Testis (tissue), 2 donors: ENCODE measurements at regions not wholly inside any gene's neighbourhood (a gene's known extent, or its start where the extent isn't known, plus 50 kb on each side); places are given as distances from the start of the nearest gene placed in this dataset.

Source experiments
- DNase-seq: peaks from one replicate; pipeline ENCODE4 v3.0.0-alpha.2; 2019
- H3K27ac ChIP-seq, 2 donors: fragments of 200-600 bp; sonication (generic); one replicate each; pipeline ENCODE4 v1.5.1; 2019
- H3K27me3 ChIP-seq: fragments of 200-600 bp; sonication (generic); one replicate; pipeline ENCODE4 v1.5.1; 2019
- H3K36me3 ChIP-seq: fragments of 200-600 bp; sonication (generic); one replicate; pipeline ENCODE4 v1.5.1; 2017; ENCODE audit warnings: low read depth; ENCODE audit errors: missing control alignments
- H3K4me1 ChIP-seq: fragments of 200-600 bp; sonication (generic); one replicate; pipeline ENCODE4 v1.5.1; 2019
- H3K4me3 ChIP-seq, 2 donors: fragments of 200-600 bp; sonication (generic); one replicate each; pipeline ENCODE4 v1.5.1; 2017 to 2019
- H3K9me3 ChIP-seq: fragments of 200-600 bp; sonication (generic); one replicate; pipeline ENCODE4 v1.5.1; 2017
- CTCF ChIP-seq, 3 experiments: fragments of 450-650 bp in 2 of 3; fragments of 200-600 bp in 1 of 3; sonication (generic) in 1 of 3; IDR thresholded peaks; one replicate each; pipeline ENCODE4 v1.5.1; 2016 to 2019; ENCODE audit warnings: antibody characterized with exemption in 3 of 3, mild to moderate bottlenecking in 2 of 3, moderate library complexity in 1 of 3
- POLR2A ChIP-seq: fragments of 450-650 bp; IDR thresholded peaks from one replicate; pipeline ENCODE4 v1.6.1; 2017; ENCODE audit warnings: antibody characterized with exemption, mild to moderate bottlenecking, moderate library complexity
- WGBS, 2 donors: methylation state at CpG; one replicate each; pipeline ENCODE4 v1.1.5; 2018; 5-methylcytosine and 5-hydroxymethylcytosine counted together
- intact Hi-C: fragments of 100-400 bp; cut with DNase I; formaldehyde crosslinking; loops from one replicate; pipeline ENCODE4 v1.15.1; 2023; ENCODE audit warnings: low total_unique reads

DNA sequence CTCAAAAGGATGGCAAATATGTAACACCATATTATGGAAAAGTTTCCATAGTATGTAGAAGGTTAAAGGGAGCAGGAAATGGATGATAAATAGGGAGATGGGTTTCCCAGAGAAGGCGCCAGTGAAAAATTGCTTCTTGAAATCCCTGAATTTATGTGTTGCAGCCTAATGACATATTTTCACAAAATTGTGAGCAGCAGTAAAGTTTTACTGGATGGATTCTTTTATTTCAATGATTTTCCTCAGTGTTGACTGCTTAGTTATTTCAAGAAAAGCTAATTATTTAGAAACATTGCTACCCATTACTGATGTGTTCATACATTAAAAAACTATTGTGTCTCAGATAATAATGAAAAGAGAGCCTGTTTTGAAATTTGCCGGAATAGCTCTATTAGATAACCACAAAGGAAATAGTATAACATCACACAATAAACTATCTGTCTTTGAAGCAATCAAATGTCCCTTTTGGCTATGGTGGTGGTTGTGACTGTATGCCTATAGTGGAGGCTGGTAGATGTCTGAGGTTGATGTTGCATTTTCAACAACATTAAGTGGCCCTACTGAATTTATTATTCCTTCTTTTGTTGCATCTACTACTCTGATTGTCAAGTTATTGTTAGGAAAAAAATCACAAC is 169.9 kb upstream of the HAND2 start:
- Histone ChIP-seq H3K4me1 (no peaks in the 10 kb centered on the region), H3K4me3 (no peak overlapping the region), H3K9me3 (no peaks in the 10 kb centered on the region), H3K27me3 (no peaks in the 10 kb centered on the region), H3K36me3 (no peaks in the 10 kb centered on the region), H3K27ac (no peak overlapping the region)
- no peak for DNase-seq
- intact Hi-C loops = no loop called here
- TF ChIP-seq CTCF (IDR thresholded peaks at IDR 0.05) (no peak), POLR2A (no peak)
- WGBS, 2 donors = 74 to 81% methylated on average over 2 of the region's 2 CpGs

DNA sequence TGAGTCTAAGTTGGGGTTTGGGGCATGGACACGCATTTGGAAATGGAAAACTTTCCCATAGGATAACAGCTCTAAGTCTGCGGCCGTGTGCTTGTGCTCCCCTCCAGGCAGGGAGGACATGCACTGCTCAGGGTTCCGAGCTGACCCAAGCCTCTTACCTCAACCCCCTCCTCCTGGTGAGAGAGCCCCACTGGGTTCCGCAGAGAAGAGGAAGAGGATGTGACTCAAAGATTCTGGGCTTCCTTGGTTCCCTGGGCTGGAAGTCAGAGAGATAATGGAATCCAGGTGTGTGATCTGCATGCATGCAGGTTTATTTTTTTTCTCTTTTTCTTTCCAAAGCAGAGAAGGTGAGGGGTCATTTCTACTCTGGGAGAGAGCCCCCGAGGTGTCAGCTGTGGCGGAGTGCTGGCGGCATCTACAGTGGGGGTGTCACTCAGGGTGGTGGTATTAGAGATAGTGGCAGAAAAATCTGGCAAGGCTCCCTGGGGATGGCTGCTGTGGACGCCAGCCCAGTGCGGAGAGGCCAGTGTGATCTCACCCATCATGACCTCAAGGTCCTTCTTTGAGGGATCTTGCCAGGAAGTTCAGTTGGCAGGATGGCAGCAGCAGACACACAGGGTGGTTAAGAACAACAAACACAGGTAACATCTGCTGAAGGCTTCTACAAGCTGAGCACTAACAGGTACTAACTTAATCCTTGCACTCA is 168.7 kb upstream of the HAND2 start:
- Histone ChIP-seq H3K36me3 (no peaks in the 10 kb centered on the region), H3K27ac (no peak overlapping the region), H3K9me3 (no peaks in the 10 kb centered on the region), H3K27me3 (no peaks in the 10 kb centered on the region), H3K4me1 (no peaks in the 10 kb centered on the region), H3K4me3 (no peak overlapping the region)
- peak; percentile 38 for DNase-seq
- WGBS, 2 donors = 75 to 84% methylated on average over 9 of the region's 10 CpGs
- TF ChIP-seq POLR2A (no peak), CTCF (IDR thresholded peaks at IDR 0.05) (no peak)
- intact Hi-C loops = no loop called here

- no peak for DNase-seq
- WGBS, 2 donors = 50 to 58% methylated on average over 4 of the region's 4 CpGs
- Histone ChIP-seq H3K4me3 (no peak overlapping the region), H3K27me3 (no peaks in the 10 kb centered on the region), H3K4me1 (no peaks in the 10 kb centered on the region), H3K9me3 (no peaks in the 10 kb centered on the region), H3K27ac (no peak overlapping the region), H3K36me3 (no peaks in the 10 kb centered on the region)
- TF ChIP-seq CTCF (IDR thresholded peaks at IDR 0.05) (no peak), POLR2A (no peak)
- intact Hi-C loops = no loop called here
Measured at GRCh38 chr4:173697840-173698239, 167.8 kb upstream of the HAND2 start.

GRCh38 chr4:173696551-173696950 is 166.5 kb upstream of the HAND2 start:
- Histone ChIP-seq H3K36me3 (no peaks in the 10 kb centered on the region), H3K4me3 (no peak overlapping the region), H3K27ac (no peak overlapping the region), H3K27me3 (no peaks in the 10 kb centered on the region), H3K9me3 (no peaks in the 10 kb centered on the region), H3K4me1 (no peaks in the 10 kb centered on the region)
- DNase-seq = no peak
- TF ChIP-seq POLR2A = no peak
- TF ChIP-seq CTCF (IDR thresholded peaks at IDR 0.05) = no peak
- intact Hi-C loops = no loop called here
- WGBS, 2 donors = 90 to 100% methylated on average over 1 of the region's 1 CpG

DNA sequence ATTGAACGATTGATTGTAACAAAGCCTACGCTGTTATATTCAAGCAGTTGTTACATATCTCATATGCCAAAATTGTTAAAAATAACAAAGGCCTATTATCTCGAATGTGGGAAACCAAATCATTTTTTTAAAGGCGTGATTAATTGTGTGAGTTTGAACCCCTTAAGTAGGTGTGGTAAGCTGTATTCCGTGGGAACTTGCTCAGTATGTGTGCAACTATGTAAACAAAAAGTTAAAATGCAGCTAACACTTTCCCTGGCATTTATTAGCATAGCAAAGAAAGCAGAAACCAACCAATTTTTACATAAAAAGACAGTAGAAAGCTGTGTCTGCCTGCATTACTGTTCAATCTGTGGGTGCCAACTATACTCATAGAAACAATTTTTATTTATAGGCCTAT is 166.0 kb upstream of the HAND2 start:
- Histone ChIP-seq H3K27me3 (no peaks in the 10 kb centered on the region), H3K4me1 (no peaks in the 10 kb centered on the region), H3K4me3 (no peak overlapping the region), H3K27ac (no peak overlapping the region), H3K9me3 (no peaks in the 10 kb centered on the region), H3K36me3 (no peaks in the 10 kb centered on the region)
- DNase-seq = no peak
- 64 to 65% methylated on average over 5 of the region's 5 CpGs for WGBS, 2 donors
- TF ChIP-seq CTCF (IDR thresholded peaks at IDR 0.05) = no peak
- TF ChIP-seq POLR2A = no peak
- intact Hi-C loops = no loop called here
